Fibroblast of peridontal ligament (primary cell): ENCODE measurements at regions not wholly inside any gene's neighbourhood (a gene's known extent, or its start where the extent isn't known, plus 50 kb on each side); places are given as distances from the start of the nearest gene placed in this dataset.
A peak's percentile ranks its signal among the peaks of the same experiment; 100 is the strongest.

Source experiments
- DNase-seq: peaks from one replicate; pipeline ENCODE4 v3.0.0-alpha.2; 2010; ENCODE audit errors: extremely low read depth

- DNase-seq: no peak
These were observed 160.6 kb upstream of the PLCXD3 start for GRCh38 chr5:41670854-41671479.

GRCh38 chr5:41670216-41670615 lies 159.8 kb upstream of the PLCXD3 start:
- DNase-seq: no peak

- no peak for DNase-seq
These were observed 150.9 kb upstream of the PLCXD3 start for GRCh38 chr5:41661254-41661653.

- DNase-seq: no peak
These were observed 146.2 kb upstream of the PLCXD3 start for GRCh38 chr5:41656597-41656996.

GRCh38 chr5:41650131-41650530 lies 139.7 kb upstream of the PLCXD3 start:
- DNase-seq: no peak

- peak; percentile 2 for DNase-seq
These were observed 139.3 kb upstream of the PLCXD3 start for GRCh38 chr5:41649659-41650058.

GRCh38 chr5:41648996-41649395 lies 138.6 kb upstream of the PLCXD3 start:
- DNase-seq: no peak

- DNase-seq: peak; percentile 43
These were observed 131.2 kb upstream of the PLCXD3 start for GRCh38 chr5:41641621-41642020.

GRCh38 chr5:41638685-41639084 lies 128.3 kb upstream of the PLCXD3 start:
- no peak for DNase-seq

- DNase-seq: peak; percentile 16
These were observed 127.5 kb upstream of the PLCXD3 start for GRCh38 chr5:41637869-41638268.

- DNase-seq: no peak
These were observed 127.0 kb upstream of the PLCXD3 start for GRCh38 chr5:41637424-41637823.

- DNase-seq: no peak
These were observed 126.2 kb upstream of the PLCXD3 start for GRCh38 chr5:41636605-41637004.

- no peak for DNase-seq
These were observed 119.5 kb upstream of the PLCXD3 start for GRCh38 chr5:41629897-41630296.

- no peak for DNase-seq
These were observed 115.2 kb upstream of the PLCXD3 start for GRCh38 chr5:41625571-41625970.

- DNase-seq: no peak
These were observed 111.0 kb upstream of the PLCXD3 start for GRCh38 chr5:41621420-41621819.

- no peak for DNase-seq
These were observed 107.6 kb upstream of the PLCXD3 start for GRCh38 chr5:41617843-41618515.

- no peak for DNase-seq
These were observed 100.0 kb upstream of the PLCXD3 start for GRCh38 chr5:41610386-41610785.

- DNase-seq: no peak
These were observed 90.3 kb upstream of the PLCXD3 start for GRCh38 chr5:41600731-41601130.

- peak; percentile 6 for DNase-seq
These were observed 87.6 kb upstream of the PLCXD3 start for GRCh38 chr5:41598011-41598410.

- DNase-seq: no peak
These were observed 77.3 kb upstream of the PLCXD3 start for GRCh38 chr5:41587668-41588067.

GRCh38 chr5:41575110-41575779 lies 64.8 kb upstream of the PLCXD3 start:
- DNase-seq: no peak

GRCh38 chr5:41574391-41574790 lies 64.0 kb upstream of the PLCXD3 start:
- DNase-seq: no peak
